Fibroblast of peridontal ligament (primary cell): ENCODE measurements at regions not wholly inside any gene's neighbourhood (a gene's known extent, or its start where the extent isn't known, plus 50 kb on each side); places are given as distances from the start of the nearest gene placed in this dataset.

Experiments
- DNase-seq: peaks from one replicate; pipeline ENCODE4 v3.0.0-alpha.2; 2010; ENCODE audit errors: extremely low read depth

DNA sequence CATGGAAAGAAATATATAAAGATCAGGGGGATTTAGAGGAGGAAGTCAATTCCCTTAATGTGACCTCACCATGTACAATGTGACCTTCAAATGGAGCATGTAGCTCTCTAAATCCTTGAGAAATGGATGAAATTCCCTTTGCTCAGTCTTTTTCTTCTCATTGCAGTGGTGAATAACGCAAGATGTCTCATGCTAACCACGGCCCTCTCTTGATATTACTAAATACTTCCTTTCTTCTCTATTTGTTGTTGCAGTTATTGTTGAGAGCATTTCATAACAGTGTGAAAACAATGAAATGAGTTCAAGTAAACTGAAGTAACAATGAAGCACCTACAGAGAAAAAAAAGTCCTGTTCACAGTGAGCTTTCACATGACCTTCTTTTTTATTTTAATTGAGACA, 55.6 kb downstream of the ZNF281 start:
- peak; percentile 62 for DNase-seq

DNA sequence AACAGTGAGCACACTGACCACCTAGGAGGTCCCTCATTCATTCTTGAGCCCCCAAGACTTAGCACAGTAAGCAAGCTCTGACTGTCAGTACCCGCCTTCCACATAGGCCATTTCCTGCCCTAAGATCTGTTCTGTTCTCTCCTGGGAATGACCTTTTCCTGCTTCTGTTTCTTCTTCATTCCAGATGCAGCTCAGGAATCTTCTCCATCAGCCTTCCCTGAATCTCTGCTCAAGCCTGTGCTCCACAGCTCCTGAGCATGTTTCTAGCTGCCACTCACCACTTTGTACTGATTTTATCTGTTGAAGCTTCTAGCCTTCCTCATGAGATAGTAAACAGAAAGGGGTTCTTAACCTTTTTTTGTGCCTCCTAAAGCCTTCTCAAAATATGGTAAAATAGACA, 56.6 kb downstream of the ZNF281 start:
- no peak for DNase-seq

DNA sequence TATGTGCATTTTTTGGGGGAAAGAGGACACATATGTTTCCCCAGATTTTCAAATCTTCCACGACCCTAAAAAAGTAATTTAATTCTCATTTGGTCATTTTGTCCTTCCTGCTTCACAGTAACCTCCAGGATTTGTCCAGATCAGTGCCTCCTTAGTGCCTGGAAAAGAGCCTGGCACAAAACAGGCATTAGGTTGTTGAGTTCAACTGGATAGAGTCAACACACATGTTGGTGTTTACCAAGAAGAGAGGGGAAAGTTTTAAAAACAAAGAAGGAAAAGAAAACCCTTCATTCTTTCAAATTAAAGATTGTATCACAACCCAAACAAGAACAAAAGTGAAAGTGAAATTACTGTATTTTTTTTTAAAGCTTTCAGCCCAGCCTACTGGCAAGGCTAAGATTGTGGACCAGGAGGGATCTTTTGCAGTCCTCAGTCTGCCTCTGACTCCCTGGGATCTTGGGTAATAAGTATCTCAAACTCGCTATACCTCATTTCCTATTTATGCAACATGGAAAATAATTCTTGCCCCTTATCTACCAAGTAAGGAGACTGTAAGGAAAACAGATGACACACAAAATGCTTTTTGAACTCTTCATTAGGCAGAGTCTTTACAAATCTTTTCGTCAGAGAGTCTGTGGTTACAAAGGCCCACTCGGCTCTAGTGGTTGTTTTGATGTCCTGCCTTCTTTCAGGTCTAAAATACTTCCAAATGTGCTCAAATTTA, 57.8 kb downstream of the ZNF281 start:
- peak; percentile 98 for DNase-seq

DNA sequence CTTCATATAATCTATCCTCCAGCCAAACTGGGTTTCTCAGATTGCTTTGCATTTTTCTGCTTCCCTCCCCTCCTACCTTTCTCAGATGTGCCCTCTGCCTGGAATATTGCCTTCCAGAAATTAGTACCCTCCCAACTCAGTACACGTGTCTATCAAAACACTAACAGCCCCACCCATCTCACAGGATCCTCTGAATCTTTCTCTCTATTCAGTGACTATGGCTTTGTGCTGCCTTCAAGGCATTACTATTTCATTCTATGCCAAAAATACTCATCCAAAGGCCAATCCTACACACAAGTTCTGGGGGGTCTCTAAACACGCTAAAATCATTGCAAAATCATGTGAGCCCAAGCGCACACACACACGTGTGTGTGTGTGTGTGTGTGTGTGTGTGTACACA, 58.4 kb downstream of the ZNF281 start:
- no peak for DNase-seq

DNA sequence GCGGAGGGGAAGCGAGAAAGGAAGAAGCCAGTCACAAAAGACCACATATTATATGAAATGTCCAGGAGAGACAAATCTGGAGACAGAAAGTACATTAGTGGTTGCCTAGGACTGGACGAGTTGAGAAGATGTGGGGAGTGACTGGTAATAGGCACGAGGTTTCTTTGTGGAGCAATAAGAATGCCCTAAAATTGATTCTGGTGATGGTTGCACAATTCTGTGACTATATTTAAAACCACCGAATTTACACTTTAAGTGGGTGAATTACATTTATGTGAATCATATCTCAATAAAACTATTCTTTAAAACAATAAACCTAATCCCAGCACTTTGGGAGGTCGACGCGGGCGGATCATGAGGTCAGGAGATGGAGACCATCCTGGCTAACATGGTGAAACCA, 63.1 kb downstream of the ZNF281 start:
- peak; percentile 84 for DNase-seq

DNA sequence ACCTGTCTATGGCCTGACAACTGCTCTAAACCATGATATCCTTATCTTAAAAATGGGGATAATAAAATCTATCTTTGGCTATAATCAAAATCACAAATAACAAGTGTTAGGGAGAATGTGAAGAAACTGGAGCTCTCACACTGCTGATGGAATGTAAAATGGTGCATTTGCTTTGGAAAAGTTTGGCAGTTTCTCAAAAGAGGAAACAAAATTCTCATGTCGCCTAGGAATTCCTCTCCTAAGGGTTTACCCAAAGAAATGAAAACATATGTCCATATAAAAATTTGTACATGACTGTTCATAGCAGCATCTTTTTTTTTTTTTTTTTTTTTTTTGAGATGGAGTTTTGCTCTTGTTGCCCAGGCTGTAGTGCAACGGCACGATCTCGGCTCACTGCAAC, 64.3 kb downstream of the ZNF281 start:
- DNase-seq: peak; percentile 57

DNA sequence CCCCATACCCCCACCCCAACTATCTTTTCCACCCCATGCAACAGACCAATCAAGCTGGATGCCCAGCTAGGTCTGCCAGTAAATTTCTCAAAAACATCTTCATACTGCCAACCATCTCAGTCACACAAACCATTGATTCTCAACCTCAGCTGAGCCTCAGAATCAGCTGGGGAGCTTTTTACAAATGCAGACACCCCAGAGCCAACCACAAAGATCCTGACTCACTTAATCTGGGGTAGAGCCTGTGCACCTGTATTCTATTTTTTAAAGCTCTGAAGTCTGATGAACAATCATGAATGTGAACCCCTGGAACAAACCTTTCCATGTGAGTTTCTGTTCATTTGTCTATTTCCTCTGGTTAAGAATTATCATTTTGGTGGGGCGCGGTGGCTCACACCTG, 66.0 kb downstream of the ZNF281 start:
- DNase-seq: no peak

DNA sequence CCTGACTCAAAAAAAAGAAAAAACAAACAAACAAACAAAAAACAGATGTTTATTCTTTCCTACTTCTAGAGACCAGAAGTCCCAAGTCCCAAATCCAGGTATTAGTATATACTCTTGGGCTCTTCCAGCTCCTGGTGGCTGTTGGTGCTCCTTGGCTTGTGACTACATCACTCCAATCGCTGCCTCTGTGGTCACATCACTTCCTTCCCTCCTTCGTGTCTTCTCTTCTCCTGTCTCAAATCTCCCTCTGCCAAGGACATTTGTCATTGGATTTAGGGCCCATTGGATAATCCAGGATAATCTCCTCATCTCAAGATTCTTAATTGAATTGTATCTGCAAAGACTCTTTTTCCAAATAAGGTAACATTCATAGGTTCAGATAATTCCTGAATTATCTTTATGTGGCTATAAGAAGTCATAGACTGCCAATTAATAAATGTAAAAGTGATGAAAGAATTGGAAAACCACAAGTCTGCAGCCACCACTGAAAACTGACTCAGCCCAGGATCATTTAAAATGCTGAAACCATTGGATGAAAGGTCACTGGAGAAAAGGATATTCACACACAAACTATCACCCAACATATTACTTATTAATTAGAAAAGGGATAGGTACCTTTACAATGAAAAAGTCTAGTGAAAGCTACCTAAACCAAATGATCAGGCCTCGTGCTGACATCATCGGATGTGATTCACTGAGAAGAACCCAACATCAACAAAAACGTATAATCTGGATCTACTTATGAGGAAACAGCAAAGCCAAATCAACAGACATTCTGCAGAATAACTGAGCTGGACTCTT, 67.1 kb downstream of the ZNF281 start:
- peak; percentile 79 for DNase-seq

DNA sequence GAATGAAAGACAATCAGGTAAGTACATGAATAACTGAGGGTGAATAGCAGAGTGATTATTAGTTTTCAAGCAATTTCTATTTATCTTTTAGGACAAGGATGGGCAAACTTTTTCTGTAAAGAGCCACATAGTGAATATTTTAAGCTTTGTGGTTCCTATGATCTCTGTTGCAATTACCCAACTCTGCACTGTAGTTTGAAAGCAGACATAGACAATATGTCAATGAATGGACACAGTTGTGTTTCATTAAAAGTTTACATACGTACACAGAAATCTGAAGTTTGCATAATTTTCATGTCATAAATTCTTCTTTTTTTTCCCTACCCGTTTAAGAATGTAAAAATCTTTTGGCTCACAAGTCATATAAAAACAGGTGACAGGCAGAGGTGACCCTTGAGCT, 71.4 kb downstream of the ZNF281 start:
- peak; percentile 16 for DNase-seq

DNA sequence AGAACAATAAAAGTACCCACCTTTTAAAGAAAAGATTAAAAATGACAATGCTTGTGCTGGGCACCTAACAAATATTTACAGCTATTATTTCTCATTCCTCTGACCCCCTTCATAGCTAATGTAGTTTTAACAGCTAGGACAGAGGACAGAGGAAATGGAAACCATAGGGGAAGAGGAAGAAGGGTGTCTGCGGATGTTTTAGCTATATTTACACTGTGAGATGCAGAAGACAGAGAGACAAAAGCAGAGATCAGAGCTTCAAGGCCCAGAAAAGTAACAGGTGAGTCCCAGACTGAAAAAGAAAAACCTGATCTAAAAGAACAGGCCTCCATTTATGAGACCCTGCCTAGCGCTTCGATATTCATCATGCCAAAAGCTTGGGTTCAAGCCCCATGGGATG, 72.0 kb downstream of the ZNF281 start:
- no peak for DNase-seq

DNA sequence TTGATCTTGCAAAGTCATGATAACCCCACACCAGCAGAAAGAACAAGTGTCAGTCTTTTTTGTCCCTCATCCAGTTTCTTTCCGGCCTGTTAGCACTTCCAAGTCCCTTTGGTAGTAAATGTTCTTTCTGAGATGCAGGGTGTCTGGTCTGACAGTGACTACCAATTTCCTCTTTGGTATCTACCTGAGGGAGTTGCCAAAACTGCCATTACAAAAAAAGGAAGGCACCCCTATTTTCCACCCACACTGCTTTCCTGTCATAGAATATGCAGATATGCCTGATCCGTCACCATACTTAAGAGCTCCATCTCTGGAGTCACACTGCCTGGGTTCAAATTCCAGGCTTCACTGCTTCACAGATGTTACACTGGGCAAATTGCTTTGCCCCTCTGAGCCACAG, 72.4 kb downstream of the ZNF281 start:
- DNase-seq: no peak

DNA sequence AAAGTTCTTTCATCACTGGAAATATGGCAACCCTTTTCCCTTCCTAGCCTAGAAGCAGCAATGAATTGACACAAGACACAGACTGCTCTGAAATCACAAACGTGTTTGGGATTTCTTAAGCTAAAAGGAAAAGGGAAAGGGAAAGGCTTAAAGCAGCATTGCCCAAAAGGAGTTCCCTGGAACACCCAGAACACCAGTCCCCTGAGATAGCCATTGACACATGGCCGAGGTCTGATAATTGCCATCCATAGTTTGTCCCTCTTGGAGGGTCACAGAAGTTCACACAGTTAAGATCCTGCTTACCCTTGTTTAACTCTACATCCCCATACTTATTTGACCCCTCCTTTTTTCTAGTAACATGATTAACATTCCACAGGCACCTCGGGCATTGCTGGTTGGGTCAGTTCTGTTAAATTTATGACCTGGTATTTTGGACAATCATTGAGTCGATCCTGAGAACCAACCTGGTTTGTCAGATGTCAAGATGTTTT, 72.9 kb downstream of the ZNF281 start:
- peak; percentile 35 for DNase-seq

DNA sequence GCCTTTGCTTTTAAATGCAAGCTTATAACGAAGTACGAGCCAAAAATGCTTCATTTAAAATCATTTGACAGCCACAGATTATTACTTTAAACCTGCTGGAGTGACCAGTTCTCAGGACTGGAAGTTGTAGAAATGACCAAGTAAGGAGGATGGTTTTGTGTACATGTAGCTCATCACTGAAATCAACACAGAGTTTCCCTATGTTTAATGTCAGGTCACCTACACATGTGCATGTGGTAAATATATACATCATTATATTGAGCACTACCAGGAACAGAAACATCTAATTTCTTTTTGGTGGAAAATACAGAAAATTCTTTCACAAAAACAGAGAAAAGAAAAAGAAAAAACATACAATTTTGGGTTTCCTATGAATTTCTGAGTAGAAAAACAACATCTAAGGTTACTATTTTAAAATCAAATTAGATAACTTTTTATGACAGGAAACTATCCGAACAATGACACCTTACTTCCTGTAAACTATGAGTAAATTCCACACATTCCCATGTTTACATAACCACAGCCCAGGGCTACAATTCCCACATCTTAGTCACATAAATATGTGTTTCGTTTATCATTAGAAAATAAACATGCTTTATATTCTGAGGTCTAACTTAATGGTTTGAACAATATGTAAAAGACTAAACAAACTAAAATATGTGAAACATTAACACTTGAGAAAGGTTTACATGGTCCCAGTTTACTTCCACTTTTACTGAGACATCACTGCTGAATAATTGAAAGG, 73.6 kb downstream of the ZNF281 start:
- peak; percentile 35 for DNase-seq

DNA sequence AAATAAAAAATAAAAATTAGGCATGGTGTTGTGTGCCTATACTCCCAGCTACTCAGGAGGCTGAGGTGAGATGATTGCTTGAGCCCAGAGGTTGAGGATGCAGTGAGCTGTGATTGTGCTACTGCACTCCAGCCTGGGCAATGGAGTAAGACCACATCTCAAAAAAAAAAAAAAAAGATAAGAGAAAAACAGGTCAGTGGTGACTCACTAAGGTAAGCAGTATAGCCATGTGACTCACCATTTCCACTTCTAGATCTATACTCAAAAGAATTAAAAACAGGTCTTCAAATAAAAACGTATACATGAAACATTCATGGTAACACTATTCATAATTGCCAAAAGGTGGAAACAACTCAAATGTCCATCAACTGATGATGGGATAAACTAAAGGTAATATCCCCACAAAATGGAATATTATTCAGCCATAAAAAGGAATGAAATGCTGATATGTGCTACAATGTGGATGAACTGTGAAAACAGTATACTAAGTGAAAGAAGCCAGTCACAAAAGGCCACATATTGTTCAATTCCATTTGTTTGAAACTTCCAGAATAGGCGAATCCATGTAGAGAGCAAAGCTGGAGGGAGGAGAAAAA, 75.1 kb downstream of the ZNF281 start:
- DNase-seq: no peak

DNA sequence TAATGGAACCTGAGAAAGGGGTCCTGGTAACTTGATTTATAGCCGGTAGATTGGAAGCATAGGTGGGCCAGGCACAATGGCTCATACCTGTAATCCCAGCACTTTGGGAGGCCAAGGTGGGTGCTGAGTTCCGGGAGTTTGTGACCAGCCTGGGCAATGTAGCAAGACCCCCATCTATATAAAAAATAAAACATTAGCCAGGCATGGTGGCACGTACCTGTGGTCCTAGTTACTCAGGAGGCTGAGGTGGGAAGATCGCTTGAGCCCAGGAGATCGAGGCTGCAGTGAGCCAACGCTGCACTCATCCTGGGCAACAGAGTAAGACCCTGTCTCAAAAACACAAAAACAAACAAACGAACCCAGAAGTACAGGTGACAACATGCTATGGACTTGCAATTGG, 76.5 kb downstream of the ZNF281 start:
- DNase-seq: no peak

DNA sequence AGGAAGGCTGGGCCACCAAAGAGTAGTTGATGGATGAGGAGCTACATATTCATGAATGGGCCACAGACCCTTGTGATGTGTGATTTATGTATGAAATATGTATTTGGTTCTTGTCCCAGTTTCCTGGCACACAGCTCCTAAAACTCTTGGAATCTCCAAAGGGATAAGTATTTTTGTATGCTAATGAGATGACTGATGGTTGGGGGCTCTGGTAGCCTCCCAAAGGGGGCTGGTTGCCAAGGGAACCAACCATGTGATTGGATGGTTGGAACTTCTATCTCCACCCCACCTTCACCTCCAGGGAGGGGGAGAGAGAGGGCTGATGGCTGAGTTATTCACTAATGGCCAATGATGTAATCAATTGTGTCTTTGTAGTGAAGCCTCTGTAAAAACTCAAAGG, 77.1 kb downstream of the ZNF281 start:
- peak; percentile 48 for DNase-seq

DNA sequence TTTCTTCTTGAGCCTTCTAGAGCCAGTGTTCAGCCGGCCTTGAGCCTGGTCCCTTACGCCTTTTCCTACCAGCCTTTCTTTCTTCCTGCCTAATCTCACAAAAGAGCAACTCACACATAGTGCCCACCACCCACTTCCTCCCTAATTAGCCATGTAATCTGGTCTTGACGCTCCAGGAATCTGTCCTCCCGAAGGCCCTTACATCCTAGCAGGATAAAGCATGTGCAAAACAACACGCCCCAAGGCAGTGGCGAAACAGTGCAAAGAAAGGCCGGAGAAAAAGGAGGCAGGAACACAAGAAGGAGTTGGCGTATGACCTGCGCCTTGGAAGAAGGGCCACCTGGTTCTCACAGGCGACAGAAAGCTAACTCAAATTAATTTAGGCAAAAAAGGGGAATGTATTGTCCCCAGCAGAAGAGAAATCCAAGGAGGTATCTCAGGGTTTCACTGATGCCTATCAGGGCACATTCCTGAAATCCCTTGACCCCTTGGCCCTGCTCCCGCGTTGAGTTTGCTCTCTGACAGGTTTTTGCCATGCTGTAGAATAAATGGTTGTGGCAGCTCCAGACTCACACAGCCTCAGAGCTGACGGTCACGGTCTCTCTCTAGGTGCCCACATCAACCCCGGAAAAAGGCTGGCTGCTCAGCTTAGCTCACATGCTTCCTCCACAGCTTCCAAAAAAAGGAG, 79.0 kb downstream of the ZNF281 start:
- no peak for DNase-seq

DNA sequence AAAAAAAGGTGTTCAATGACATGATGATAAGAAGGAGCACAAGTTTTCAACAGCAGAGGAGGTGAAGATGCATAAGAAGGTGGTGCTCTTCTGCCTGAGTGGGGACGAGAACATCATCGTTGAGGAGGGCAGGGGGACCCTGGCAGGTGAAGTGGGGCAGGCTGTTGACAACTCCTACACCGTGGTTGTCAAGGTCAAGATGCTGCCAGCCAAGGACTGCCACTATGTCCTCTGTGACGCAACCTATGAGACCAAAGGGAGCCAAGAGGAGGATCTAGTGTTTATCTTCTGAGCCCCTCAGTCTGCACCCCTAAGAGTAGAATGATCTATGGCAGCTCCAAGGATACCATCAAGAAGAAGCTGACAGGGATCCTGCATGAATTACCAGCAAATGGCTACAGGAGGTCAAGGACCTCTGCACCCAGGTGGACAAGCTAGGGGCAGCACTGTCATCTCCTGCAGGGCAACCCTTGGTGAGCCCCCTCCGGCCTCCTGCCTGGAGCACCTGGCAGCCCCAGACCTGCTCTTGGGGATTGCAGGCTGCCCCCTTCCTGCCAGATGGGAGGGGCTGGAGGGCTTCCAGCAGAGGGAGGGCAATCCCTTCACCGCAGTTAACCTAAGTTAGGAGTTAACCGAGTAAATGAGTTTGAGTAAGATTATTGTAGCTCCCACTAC, 80.5 kb downstream of the ZNF281 start:
- no peak for DNase-seq

DNA sequence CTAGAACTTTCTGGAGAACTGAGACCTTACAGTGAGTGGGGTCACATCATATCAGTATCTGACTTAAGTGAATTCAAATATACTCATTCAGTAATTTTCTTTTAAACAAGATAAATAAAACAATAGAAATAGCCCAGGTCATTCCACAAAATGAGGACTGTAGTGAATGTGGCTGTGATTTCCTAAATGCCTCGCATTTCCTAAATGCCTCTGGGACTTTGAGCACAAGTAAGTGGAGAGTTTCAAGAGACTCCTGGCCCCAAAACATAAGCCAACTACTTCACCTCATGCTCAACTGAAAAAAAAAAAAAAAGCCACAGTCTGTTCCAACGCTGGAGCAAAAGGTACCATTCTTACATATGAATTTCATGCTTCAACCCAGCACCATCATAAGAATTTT, 81.5 kb downstream of the ZNF281 start:
- no peak for DNase-seq

DNA sequence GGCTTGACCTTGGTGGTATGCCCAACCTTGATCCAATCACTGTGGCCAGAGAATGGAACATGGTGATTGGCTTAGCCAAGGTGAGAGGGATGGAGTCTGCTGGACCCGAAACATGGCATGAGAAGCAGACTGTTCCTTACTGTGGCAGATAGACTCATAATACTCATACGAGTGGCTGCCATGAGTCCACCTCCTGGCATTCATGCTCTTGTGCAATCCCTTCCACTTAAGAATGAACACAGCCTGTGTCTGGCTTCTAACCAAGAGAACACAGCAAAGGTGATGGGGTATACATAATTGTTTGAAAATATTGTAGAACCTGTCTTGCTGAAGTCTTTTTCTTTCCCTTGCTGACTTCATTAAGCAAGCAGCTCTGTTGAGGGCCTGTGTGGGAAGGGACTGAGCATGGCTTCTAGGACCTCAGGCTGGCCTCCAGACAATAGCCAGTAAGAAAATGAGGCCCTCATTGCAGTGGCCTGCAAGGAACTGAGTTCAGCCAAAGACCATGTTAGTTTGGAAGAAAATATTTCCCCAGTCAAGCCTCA, 85.9 kb downstream of the ZNF281 start:
- DNase-seq: peak; percentile 45

DNA sequence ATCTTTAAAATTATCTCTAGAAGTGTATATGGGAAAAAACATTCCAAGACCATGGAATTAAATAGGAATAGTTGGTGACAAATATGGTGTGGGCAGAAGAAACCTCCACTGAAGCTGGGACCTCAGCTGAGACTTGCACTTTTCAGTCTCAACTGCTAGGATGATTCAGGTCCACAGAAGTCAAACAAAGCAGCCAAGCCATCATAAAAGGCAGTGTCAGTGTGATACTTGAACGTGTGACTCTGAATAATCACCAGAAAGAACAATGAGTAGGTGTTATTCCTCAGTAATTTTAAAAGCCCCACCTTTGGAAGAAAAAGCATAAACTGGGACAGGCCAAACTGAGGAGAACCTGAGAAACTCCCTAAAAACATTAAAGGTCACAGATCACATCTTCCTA, 90.7 kb downstream of the ZNF281 start:
- no peak for DNase-seq
